Jurkat, Clone E6-1 (cell line): ENCODE measurements at regions not wholly inside any gene's neighbourhood (a gene's known extent, or its start where the extent isn't known, plus 50 kb on each side); places are given as distances from the start of the nearest gene placed in this dataset.
"Not testable (repeated sequence)": the region's sequence is repeated elsewhere in the genome, so short reads cannot be mapped to it uniquely, and the experiment has no call there.

Source experiments
- DNase-seq: peaks from one replicate; pipeline ENCODE4 v3.0.0-alpha.2; 2011; ENCODE audit warnings: low read depth, low spot score
- H3K4me3 ChIP-seq: 2 replicates; pipeline ENCODE4 v1.5.1; 2011; ENCODE audit warnings: mild to moderate bottlenecking, low read length, control low read depth, moderate library complexity

- no peak overlapping the region for H3K4me3 ChIP-seq
- no peak for DNase-seq
Measured at GRCh38 chr14:46147452-46147851, 504.1 kb downstream of the RPL10L start.

DNA sequence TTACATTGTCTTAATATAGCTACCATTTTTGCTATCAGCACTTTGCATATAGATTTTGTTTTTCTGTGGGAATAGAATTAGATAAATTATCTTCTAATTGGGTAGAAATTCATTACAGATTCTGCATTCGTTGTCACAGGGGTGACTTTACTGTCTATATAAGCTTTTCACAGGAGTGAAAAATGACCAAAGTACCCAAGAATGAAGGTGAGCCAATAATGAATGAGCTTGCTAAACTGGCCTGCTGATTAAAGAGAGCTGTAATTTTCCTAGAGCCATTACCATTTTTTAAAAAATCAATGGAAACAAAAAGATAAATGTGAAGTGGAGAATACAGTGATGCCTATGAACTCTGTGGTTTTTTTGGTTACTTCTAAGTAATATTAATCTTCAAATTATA, 504.6 kb downstream of the RPL10L start:
- no peak overlapping the region for H3K4me3 ChIP-seq
- DNase-seq: no peak

DNA sequence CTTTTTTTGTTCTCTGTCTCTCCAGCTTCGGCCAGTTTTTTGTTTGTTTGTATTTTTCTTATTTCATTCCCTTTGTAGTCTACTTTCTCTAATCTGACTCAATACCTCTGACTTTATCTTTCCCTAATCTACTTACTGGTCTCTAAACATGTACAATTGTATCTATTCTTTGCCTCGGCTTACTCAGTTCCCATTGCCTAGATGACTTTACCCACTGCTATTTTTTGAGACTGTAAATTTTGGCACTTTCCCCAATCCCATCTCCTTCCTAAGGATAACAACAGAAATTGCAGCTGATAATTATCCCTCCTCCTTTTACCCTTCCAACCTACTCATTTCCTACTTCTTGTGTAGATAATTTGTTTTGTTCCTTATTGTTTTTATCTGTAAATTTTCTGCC, 511.1 kb downstream of the RPL10L start:
- no peak overlapping the region for H3K4me3 ChIP-seq
- no peak for DNase-seq

DNA sequence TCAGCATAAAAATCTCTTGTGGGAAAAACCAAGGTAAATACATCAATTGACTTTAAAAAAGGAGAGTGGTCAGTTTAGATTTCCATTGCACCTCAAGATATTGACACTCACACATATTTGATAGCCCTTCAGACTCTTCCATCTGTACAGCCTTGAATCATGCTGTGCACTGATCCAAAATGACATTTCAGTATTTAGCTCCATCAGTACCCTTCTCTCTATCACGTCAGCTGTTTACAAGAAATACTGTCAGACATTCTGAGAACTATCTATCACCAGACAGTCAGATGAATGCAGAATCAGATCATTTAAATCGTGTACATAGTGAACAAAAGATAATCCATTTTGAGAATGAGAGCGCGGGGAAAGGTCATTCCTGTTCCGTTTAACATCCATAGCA, 511.9 kb downstream of the RPL10L start:
- DNase-seq: no peak
- no peak overlapping the region for H3K4me3 ChIP-seq

DNA sequence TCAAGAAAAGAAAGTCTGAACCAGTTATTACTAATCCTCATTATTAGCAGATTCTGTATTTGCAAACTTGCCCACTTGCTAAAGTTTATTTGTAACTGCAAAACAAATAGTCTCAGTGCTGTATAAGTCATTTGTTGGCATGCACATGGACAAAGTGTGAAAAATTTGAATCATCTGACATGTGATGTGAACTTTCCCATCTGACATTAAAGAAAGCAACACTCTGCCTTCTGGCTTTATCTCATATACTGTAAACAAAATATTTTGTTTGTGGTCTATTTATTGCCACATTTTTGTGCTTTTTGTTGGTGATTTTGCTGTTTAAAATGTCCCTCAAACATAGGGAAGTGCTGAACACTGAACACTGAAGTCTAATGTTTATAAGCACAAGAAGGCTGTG, 513.8 kb downstream of the RPL10L start:
- DNase-seq: no peak
- no peak overlapping the region for H3K4me3 ChIP-seq

GRCh38 chr14:46136456-46136855, 515.1 kb downstream of the RPL10L start:
- no peak for DNase-seq
- H3K4me3 ChIP-seq: no peak overlapping the region

GRCh38 chr14:46108228-46108627, 543.4 kb downstream of the RPL10L start:
- DNase-seq: no peak
- no peak overlapping the region for H3K4me3 ChIP-seq

- DNase-seq, H3K4me3 ChIP-seq: not testable (repeated sequence)
Measured at GRCh38 chr14:46100901-46101300, 550.7 kb downstream of the RPL10L start.

DNA sequence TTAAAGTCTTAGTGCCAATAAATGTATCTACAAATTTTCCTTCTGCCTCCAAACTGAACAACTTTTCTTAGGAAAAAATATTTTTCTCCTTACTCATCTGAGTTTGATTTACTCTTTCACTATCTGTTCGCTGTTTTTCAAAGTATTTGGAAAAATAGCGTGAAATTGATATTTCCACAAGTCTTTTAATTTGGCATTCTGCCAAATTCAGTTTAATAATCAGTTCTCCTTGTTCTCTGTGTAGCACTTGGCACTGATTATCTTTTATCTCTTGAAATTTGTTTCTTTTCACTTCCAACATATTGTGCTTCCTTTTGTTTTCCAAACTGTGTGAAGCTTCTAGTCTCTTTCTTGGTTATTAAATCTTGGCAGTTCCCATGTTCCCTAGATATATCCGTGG, 559.8 kb downstream of the RPL10L start:
- no peak overlapping the region for H3K4me3 ChIP-seq
- no peak for DNase-seq

GRCh38 chr14:46087604-46088003, 564.0 kb downstream of the RPL10L start:
- no peak for DNase-seq
- no peak overlapping the region for H3K4me3 ChIP-seq

- DNase-seq: no peak
- no peak overlapping the region for H3K4me3 ChIP-seq
Measured at GRCh38 chr14:46074061-46074460, 577.5 kb downstream of the RPL10L start.

DNA sequence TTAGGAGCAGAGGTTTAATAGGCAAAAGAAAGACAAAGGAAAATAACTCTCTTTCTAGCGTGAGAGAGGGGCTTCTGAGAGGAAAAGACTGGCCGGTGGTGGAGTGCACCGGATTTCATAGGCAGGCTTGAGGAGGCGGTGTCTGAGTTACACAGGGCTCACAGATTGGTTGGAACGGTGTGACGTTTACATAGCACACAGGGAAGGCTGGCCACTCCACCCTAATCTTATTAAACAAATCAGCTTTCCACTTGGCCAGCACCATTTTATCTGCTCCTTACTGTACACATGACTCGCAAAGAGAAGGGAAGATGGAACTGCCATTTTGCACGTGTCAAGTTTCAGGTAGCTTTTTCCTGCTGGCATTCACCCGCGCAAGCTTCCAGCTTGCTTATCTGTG, 587.7 kb downstream of the RPL10L start:
- no peak overlapping the region for H3K4me3 ChIP-seq
- no peak for DNase-seq

- H3K4me3 ChIP-seq: no peak overlapping the region
- DNase-seq: no peak
Measured at GRCh38 chr14:46058964-46059563, 592.5 kb downstream of the RPL10L start.

GRCh38 chr14:46057799-46058198, 593.8 kb downstream of the RPL10L start:
- no peak overlapping the region for H3K4me3 ChIP-seq
- no peak for DNase-seq

GRCh38 chr14:46054526-46054925, 597.1 kb downstream of the RPL10L start:
- H3K4me3 ChIP-seq: no peak overlapping the region
- no peak for DNase-seq

DNA sequence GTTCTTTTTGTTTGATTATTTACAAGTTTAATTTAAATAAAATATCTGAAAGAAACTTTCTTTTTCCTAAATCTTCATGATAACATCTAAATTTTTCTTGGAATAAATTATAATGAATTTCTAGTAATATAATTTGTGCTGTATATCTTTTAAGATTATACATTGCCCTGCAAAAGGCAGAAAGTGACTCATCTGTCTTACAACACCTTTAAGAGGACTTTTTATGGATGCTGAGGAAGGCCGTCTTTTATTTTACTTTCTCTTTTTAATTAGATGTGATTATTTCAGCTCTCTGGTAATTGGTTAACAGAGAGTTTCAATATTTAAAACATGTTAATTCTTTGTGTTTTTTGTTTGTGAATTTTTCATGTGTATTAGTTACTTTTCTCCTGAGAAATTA, 598.4 kb downstream of the RPL10L start:
- no peak for DNase-seq
- H3K4me3 ChIP-seq: no peak overlapping the region

GRCh38 chr14:46051796-46052195, 599.8 kb downstream of the RPL10L start:
- no peak overlapping the region for H3K4me3 ChIP-seq
- DNase-seq: no peak

GRCh38 chr14:46048127-46048526, 603.5 kb downstream of the RPL10L start:
- H3K4me3 ChIP-seq: no peak overlapping the region
- no peak for DNase-seq

DNA sequence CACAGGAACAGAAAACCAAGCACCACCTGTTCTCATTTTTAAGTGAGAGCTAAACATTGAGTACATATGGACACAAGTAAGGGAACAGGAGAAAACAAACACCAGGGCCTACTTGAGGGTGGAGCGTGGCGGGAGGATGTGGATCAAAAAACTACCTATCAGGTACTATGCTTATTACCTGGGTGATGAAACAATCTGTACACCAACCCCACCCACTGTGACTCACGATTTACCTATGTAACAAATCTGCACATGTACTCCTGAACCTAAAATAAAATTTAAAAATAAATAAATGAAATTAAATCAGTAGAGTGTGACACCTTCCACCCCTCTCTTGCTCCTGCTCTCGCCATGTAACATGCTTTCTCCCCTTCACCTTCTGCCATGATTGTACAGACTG, 615.5 kb downstream of the RPL10L start:
- H3K4me3 ChIP-seq: no peak overlapping the region
- no peak for DNase-seq

GRCh38 chr14:46034305-46034704, 617.3 kb downstream of the RPL10L start:
- H3K4me3 ChIP-seq: no peak overlapping the region
- DNase-seq: no peak

- H3K4me3 ChIP-seq: no peak overlapping the region
- no peak for DNase-seq
Measured at GRCh38 chr14:46018846-46019420, 632.6 kb downstream of the RPL10L start.
